ENCODE measurements at regions not wholly inside any gene's neighbourhood (a gene's known extent, or its start where the extent isn't known, plus 50 kb on each side); places are given as distances from the start of the nearest gene placed in this dataset.

DNA sequence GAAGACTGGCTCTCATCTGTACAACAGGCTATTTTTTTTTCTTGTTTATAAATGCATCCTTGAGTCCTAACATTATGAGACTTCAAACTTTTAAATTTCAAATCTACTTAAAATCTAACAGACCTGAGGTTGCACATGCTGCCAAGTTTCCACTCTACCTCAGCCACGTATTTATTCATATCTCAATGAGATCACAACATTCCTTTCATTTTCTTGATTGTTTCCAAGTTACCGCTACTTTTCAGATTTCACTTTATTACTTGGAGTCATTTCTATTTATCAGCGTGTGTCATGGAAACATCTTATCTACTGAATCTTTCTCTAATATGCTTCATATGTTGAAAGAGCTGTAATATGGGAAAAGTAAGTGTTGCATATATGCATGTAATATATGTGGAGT lies 1257.5 kb upstream of the ATXN8OS start:
- CTCF ChIA-PET: no interaction called here
- POLR2A ChIA-PET (ENCODE audit: low non-redundant PET): no interaction called here
- no peaks in the 10 kb centered on the region for H3K27me3 ChIP-seq (replicated peaks; ENCODE audit: insufficient read depth, low read depth, low read length, poor library complexity)
- intact Hi-C loops (cut with micrococcal nuclease; ENCODE audit: unreplicated experiment): no loop called here
- no peaks in the 10 kb centered on the region for H3K9me3 ChIP-seq (ENCODE audit: low read depth, low read length, poor library complexity, severe bottlenecking)
- no peak overlapping the region for H3K27ac ChIP-seq (ENCODE audit: low read depth, low read length, poor library complexity, severe bottlenecking)
- no peak overlapping the region for H3K4me3 ChIP-seq (ENCODE audit: low read depth, low read length, poor library complexity, severe bottlenecking)
- H3K36me3 ChIP-seq (ENCODE audit: insufficient read depth, low read length, poor library complexity, severe bottlenecking): no peaks in the 10 kb centered on the region
- TF ChIP-seq, protein P1, sequence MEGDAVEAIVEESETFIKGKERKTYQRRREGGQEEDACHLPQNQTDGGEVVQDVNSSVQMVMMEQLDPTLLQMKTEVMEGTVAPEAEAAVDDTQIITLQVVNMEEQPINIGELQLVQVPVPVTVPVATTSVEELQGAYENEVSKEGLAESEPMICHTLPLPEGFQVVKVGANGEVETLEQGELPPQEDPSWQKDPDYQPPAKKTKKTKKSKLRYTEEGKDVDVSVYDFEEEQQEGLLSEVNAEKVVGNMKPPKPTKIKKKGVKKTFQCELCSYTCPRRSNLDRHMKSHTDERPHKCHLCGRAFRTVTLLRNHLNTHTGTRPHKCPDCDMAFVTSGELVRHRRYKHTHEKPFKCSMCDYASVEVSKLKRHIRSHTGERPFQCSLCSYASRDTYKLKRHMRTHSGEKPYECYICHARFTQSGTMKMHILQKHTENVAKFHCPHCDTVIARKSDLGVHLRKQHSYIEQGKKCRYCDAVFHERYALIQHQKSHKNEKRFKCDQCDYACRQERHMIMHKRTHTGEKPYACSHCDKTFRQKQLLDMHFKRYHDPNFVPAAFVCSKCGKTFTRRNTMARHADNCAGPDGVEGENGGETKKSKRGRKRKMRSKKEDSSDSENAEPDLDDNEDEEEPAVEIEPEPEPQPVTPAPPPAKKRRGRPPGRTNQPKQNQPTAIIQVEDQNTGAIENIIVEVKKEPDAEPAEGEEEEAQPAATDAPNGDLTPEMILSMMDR (conservative IDR thresholded peaks at IDR 0.05; ENCODE audit: low read depth, low read length): no peak
- TF ChIP-seq EZH2 (IDR thresholded peaks at IDR 0.05; ENCODE audit: borderline replicate concordance, low read depth, low read length, poor library complexity, severe bottlenecking): no peak
- DNase-seq (ENCODE audit: low spot score): no peak
- BruUV-seq (replicated peaks): no TSS peak
- H3K4me1 ChIP-seq (ENCODE audit: insufficient read depth, low read length, poor library complexity, severe bottlenecking): no peaks in the 10 kb centered on the region

DNA sequence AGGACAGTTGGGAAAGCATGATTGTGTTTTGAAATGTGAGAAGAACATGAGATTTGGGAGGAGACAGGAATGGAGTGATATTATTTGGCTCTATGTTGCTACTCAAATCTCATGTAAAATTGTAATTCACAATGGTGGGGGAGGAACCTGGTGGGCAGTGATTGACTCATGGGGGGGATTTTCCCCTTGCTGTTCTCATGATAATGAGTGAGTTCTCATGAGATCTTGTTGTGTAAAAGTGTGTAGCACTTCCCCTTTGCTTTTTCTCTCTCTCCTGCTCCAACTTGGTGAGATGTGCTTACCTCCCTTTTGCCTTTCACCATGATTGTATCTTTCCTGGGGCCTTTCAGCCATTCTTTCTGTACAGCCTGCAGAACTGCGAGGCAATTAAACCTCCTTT lies 1261.0 kb upstream of the ATXN8OS start:
- H3K36me3 ChIP-seq (ENCODE audit: insufficient read depth, low read length, poor library complexity, severe bottlenecking): no peaks in the 10 kb centered on the region
- H3K27me3 ChIP-seq (replicated peaks; ENCODE audit: insufficient read depth, low read depth, low read length, poor library complexity): no peaks in the 10 kb centered on the region
- no peak overlapping the region for H3K4me3 ChIP-seq (ENCODE audit: low read depth, low read length, poor library complexity, severe bottlenecking)
- BruUV-seq (replicated peaks): no TSS peak
- intact Hi-C loops (cut with micrococcal nuclease; ENCODE audit: unreplicated experiment): no loop called here
- no peaks in the 10 kb centered on the region for H3K4me1 ChIP-seq (ENCODE audit: insufficient read depth, low read length, poor library complexity, severe bottlenecking)
- ChIA-PET POLR2A (ENCODE audit: low non-redundant PET) (no interaction called here), CTCF (no interaction called here)
- no peak overlapping the region for H3K27ac ChIP-seq (ENCODE audit: low read depth, low read length, poor library complexity, severe bottlenecking)
- no peak for TF ChIP-seq EZH2 (IDR thresholded peaks at IDR 0.05; ENCODE audit: borderline replicate concordance, low read depth, low read length, poor library complexity, severe bottlenecking)
- TF ChIP-seq, protein P1 (conservative IDR thresholded peaks at IDR 0.05; ENCODE audit: low read depth, low read length): no peak
- DNase-seq (ENCODE audit: low spot score): no peak
- H3K9me3 ChIP-seq (ENCODE audit: low read depth, low read length, poor library complexity, severe bottlenecking): no peaks in the 10 kb centered on the region

DNA sequence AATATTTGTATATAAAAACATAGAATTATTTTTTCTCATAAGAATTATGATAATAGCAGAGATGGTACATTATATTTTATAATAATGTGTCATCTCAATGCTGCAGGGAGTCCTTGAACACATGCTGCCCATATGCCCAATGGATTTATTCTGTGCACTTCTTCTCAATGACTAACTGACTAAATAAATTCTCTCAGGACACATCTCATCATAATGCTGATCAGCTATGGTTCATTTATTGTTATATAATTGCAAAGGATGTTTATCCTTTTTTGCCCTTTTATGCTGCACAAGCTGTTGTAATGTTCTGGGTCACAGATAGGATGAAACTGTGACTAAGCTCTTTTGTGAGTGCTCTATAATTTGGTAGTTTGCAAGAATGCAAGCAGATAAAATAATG lies 1273.3 kb upstream of the ATXN8OS start:
- Histone ChIP-seq H3K36me3 (ENCODE audit: insufficient read depth, low read length, poor library complexity, severe bottlenecking) (no peaks in the 10 kb centered on the region), H3K4me1 (ENCODE audit: insufficient read depth, low read length, poor library complexity, severe bottlenecking) (no peaks in the 10 kb centered on the region), H3K9me3 (ENCODE audit: low read depth, low read length, poor library complexity, severe bottlenecking) (no peaks in the 10 kb centered on the region), H3K4me3 (ENCODE audit: low read depth, low read length, poor library complexity, severe bottlenecking) (no peak overlapping the region), H3K27me3 (replicated peaks; ENCODE audit: insufficient read depth, low read depth, low read length, poor library complexity) (no peaks in the 10 kb centered on the region), H3K27ac (ENCODE audit: low read depth, low read length, poor library complexity, severe bottlenecking) (no peak overlapping the region)
- intact Hi-C loops (cut with micrococcal nuclease; ENCODE audit: unreplicated experiment): no loop called here
- CTCF ChIA-PET: no interaction called here
- no peak for TF ChIP-seq EZH2 (IDR thresholded peaks at IDR 0.05; ENCODE audit: borderline replicate concordance, low read depth, low read length, poor library complexity, severe bottlenecking)
- TF ChIP-seq, protein P1 (conservative IDR thresholded peaks at IDR 0.05; ENCODE audit: low read depth, low read length): no peak
- no TSS peak for BruUV-seq (replicated peaks)
- POLR2A ChIA-PET (ENCODE audit: low non-redundant PET): no interaction called here
- no peak for DNase-seq (ENCODE audit: low spot score)

All from A673 (cell line).